Neural progenitor cell (in vitro differentiated cells): ENCODE measurements at regions not wholly inside any gene's neighbourhood (a gene's known extent, or its start where the extent isn't known, plus 50 kb on each side); places are given as distances from the start of the nearest gene placed in this dataset.

Experiments
- DNase-seq: peaks from one replicate; pipeline ENCODE4 v3.0.0-alpha.2; 2016; ENCODE audit warnings: low spot score
- H2AFZ ChIP-seq: fragments of 200-600 bp; sonication (generic); replicated peaks from 2 replicates; pipeline ENCODE4 v1.6.1; 2016; ENCODE audit warnings: antibody characterized with exemption
- H3F3A ChIP-seq: fragments of 200-600 bp; sonication (generic); 2 replicates; pipeline ENCODE4 v1.6.1; 2016; ENCODE audit warnings: antibody characterized with exemption, low read depth
- H3K27ac ChIP-seq: fragments of 200-600 bp; sonication (generic); 2 replicates; pipeline ENCODE4 v1.5.1; 2016; ENCODE audit warnings: mild to moderate bottlenecking
- H3K27me3 ChIP-seq: fragments of 200-600 bp; sonication (generic); 2 replicates; pipeline ENCODE4 v1.6.1; 2016; ENCODE audit warnings: mild to moderate bottlenecking, moderate library complexity
- H3K36me3 ChIP-seq: fragments of 200-600 bp; sonication (generic); 2 replicates; pipeline ENCODE4 v1.5.1; 2016
- H3K4me1 ChIP-seq: fragments of 200-600 bp; sonication (generic); 2 replicates; pipeline ENCODE4 v1.6.1; 2016; ENCODE audit warnings: mixed run types
- H3K4me2 ChIP-seq: fragments of 200-600 bp; sonication (generic); 2 replicates; pipeline ENCODE4 v1.6.1; 2016
- H3K4me3 ChIP-seq: fragments of 200-600 bp; sonication (generic); 2 replicates; pipeline ENCODE4 v1.5.1; 2016
- H3K79me2 ChIP-seq: fragments of 200-600 bp; sonication (generic); 2 replicates; pipeline ENCODE4 v1.6.1; 2016; ENCODE audit warnings: low read depth
- H3K9ac ChIP-seq: fragments of 200-600 bp; sonication (generic); 2 replicates; pipeline ENCODE4 v1.6.1; 2016
- H3K9me3 ChIP-seq: fragments of 200-600 bp; sonication (generic); 2 replicates; pipeline ENCODE4 v1.5.1; 2016; ENCODE audit warnings: low read depth
- H4K20me1 ChIP-seq: fragments of 200-600 bp; sonication (generic); 2 replicates; pipeline ENCODE4 v1.6.1; 2016; ENCODE audit warnings: low read depth
- H3K27ac Mint-ChIP-seq: 3 replicates; pipeline ENCODE4 v1.8.0; 2021; ENCODE audit warnings: mixed read lengths
- H3K27me3 Mint-ChIP-seq: 2 replicates; pipeline ENCODE4 v1.8.0; 2022; ENCODE audit warnings: low read depth, mild to moderate bottlenecking, inconsistent platforms, moderate library complexity, mixed read lengths; ENCODE audit not compliant: insufficient read depth
- H3K36me3 Mint-ChIP-seq: 3 replicates; pipeline ENCODE4 v1.8.0; 2021; ENCODE audit warnings: mixed read lengths
- H3K4me1 Mint-ChIP-seq: 3 replicates; pipeline ENCODE4 v1.8.0; 2021; ENCODE audit warnings: mixed read lengths
- H3K4me3 Mint-ChIP-seq: 3 replicates; pipeline ENCODE4 v1.8.0; 2021; ENCODE audit warnings: mild to moderate bottlenecking, moderate library complexity, mixed read lengths
- H3K9me3 Mint-ChIP-seq: 3 replicates; pipeline ENCODE4 v1.8.0; 2020; ENCODE audit warnings: mixed read lengths
- EZH2 ChIP-seq: fragments of 200-600 bp; sonication (generic); IDR thresholded peaks from 2 replicates; pipeline ENCODE4 v1.6.1; 2017; ENCODE audit warnings: antibody characterized with exemption, mild to moderate bottlenecking, moderate library complexity
- EZH2phosphoT487 ChIP-seq: fragments of 200-600 bp; sonication (generic); IDR thresholded peaks from 2 replicates; pipeline ENCODE4 v1.6.1; 2017; ENCODE audit warnings: antibody characterized with exemption
- TF ChIP-seq, protein P1 (sequence below): fragments of 200-600 bp; sonication (generic); IDR thresholded peaks from 2 replicates; pipeline ENCODE4 v1.5.1; 2017; ENCODE audit warnings: antibody characterized with exemption, mild to moderate bottlenecking

- Histone ChIP-seq H3K27me3 (no peaks in the 10 kb centered on the region), H4K20me1 (no peaks in the 10 kb centered on the region), H3K9ac (no peak overlapping the region), H3K4me1 (no peaks in the 10 kb centered on the region), H2AFZ (no peak overlapping the region), H3K79me2 (no peaks in the 10 kb centered on the region), H3K4me2 (no peak overlapping the region), H3F3A (no peaks in the 10 kb centered on the region), H3K4me3 (no peak overlapping the region), H3K27ac (no peak overlapping the region), H3K9me3 (no peaks in the 10 kb centered on the region), H3K36me3 (no peaks in the 10 kb centered on the region)
- no peaks in the 10 kb centered on the region for H3K36me3 Mint-ChIP-seq
- no peak overlapping the region for H3K27ac Mint-ChIP-seq
- no peaks in the 10 kb centered on the region for H3K27me3 Mint-ChIP-seq
- TF ChIP-seq EZH2 (no peak), EZH2phosphoT487 (no peak)
- TF ChIP-seq, protein P1, sequence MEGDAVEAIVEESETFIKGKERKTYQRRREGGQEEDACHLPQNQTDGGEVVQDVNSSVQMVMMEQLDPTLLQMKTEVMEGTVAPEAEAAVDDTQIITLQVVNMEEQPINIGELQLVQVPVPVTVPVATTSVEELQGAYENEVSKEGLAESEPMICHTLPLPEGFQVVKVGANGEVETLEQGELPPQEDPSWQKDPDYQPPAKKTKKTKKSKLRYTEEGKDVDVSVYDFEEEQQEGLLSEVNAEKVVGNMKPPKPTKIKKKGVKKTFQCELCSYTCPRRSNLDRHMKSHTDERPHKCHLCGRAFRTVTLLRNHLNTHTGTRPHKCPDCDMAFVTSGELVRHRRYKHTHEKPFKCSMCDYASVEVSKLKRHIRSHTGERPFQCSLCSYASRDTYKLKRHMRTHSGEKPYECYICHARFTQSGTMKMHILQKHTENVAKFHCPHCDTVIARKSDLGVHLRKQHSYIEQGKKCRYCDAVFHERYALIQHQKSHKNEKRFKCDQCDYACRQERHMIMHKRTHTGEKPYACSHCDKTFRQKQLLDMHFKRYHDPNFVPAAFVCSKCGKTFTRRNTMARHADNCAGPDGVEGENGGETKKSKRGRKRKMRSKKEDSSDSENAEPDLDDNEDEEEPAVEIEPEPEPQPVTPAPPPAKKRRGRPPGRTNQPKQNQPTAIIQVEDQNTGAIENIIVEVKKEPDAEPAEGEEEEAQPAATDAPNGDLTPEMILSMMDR, result no peak
- no peaks in the 10 kb centered on the region for H3K9me3 Mint-ChIP-seq
- no peak overlapping the region for H3K4me3 Mint-ChIP-seq
- no peaks in the 10 kb centered on the region for H3K4me1 Mint-ChIP-seq
- DNase-seq, result no peak
Measured at GRCh38 chr6:81376745-81377144, 375.7 kb downstream of the TENT5A start.

GRCh38 chr6:81373414-81373813, 379.1 kb downstream of the TENT5A start:
- no peak for DNase-seq
- no peak overlapping the region for H3K9ac ChIP-seq
- no peaks in the 10 kb centered on the region for H3K9me3 ChIP-seq
- no peaks in the 10 kb centered on the region for H3K4me1 Mint-ChIP-seq
- H3K27ac ChIP-seq, result no peak overlapping the region
- H3K4me2 ChIP-seq, result no peak overlapping the region
- no peak overlapping the region for H3K4me3 ChIP-seq
- H4K20me1 ChIP-seq, result no peaks in the 10 kb centered on the region
- TF ChIP-seq EZH2phosphoT487, result no peak
- no peak for TF ChIP-seq EZH2
- TF ChIP-seq, protein P1, result no peak
- H3K27me3 Mint-ChIP-seq, result peaks cover 2% of the 10 kb centered on the region
- H3K36me3 Mint-ChIP-seq, result no peaks in the 10 kb centered on the region
- H3K4me3 Mint-ChIP-seq, result no peak overlapping the region
- H3K27ac Mint-ChIP-seq, result no peak overlapping the region
- no peaks in the 10 kb centered on the region for H3F3A ChIP-seq
- H3K9me3 Mint-ChIP-seq, result no peaks in the 10 kb centered on the region
- H3K36me3 ChIP-seq, result no peaks in the 10 kb centered on the region
- H3K27me3 ChIP-seq, result no peaks in the 10 kb centered on the region
- no peak overlapping the region for H2AFZ ChIP-seq
- H3K79me2 ChIP-seq, result no peaks in the 10 kb centered on the region
- H3K4me1 ChIP-seq, result no peaks in the 10 kb centered on the region

DNA sequence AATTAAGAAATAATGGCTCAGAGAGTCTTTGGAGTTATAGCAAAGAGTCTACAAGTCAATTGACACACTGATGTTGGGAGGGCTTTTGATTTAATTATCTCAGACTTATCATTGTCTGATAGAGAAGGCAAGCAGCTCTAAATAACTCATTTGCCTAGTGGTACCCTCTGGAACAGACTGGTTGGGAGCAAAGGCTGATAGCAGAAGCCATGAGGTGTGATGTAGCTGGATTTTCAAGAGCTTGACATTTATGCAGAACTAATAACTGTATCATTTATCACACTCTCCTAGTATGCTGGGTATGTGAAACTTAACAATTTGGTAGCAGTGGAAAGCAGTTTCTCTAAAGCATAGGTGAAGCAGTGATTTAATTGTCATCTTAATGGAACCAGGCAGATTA, 380.6 kb downstream of the TENT5A start:
- Histone ChIP-seq H3K27me3 (no peaks in the 10 kb centered on the region), H3K4me2 (no peak overlapping the region), H3K4me1 (no peaks in the 10 kb centered on the region), H3K27ac (no peak overlapping the region), H3K4me3 (no peak overlapping the region), H3K9me3 (no peaks in the 10 kb centered on the region), H3K36me3 (no peaks in the 10 kb centered on the region), H4K20me1 (no peaks in the 10 kb centered on the region), H3K9ac (no peak overlapping the region), H3F3A (no peaks in the 10 kb centered on the region), H3K79me2 (no peaks in the 10 kb centered on the region), H2AFZ (no peak overlapping the region)
- Mint-ChIP-seq H3K9me3 (no peaks in the 10 kb centered on the region), H3K4me3 (no peak overlapping the region), H3K4me1 (no peaks in the 10 kb centered on the region), H3K27me3 (peaks cover 2% of the 10 kb centered on the region), H3K36me3 (no peaks in the 10 kb centered on the region), H3K27ac (no peak overlapping the region)
- DNase-seq, result no peak
- no peak for TF ChIP-seq EZH2phosphoT487
- TF ChIP-seq EZH2, result no peak
- TF ChIP-seq, protein P1, result no peak

GRCh38 chr6:81366972-81367371, 385.5 kb downstream of the TENT5A start:
- Mint-ChIP-seq H3K9me3 (no peaks in the 10 kb centered on the region), H3K27me3 (peaks cover 2% of the 10 kb centered on the region), H3K4me1 (peaks cover 4% of the 10 kb centered on the region), H3K4me3 (no peak overlapping the region), H3K27ac (no peak overlapping the region), H3K36me3 (no peaks in the 10 kb centered on the region)
- no peak for DNase-seq
- Histone ChIP-seq H3K4me1 (no peaks in the 10 kb centered on the region), H3K36me3 (no peaks in the 10 kb centered on the region), H3K79me2 (no peaks in the 10 kb centered on the region), H3K27ac (no peak overlapping the region), H3K9ac (no peak overlapping the region), H3K9me3 (no peaks in the 10 kb centered on the region), H2AFZ (no peak overlapping the region), H4K20me1 (no peaks in the 10 kb centered on the region), H3K27me3 (no peaks in the 10 kb centered on the region), H3F3A (no peaks in the 10 kb centered on the region), H3K4me2 (no peak overlapping the region), H3K4me3 (no peak overlapping the region)
- TF ChIP-seq, protein P1, result no peak
- TF ChIP-seq EZH2 (no peak), EZH2phosphoT487 (no peak)
